ENCODE measurements at regions not wholly inside any gene's neighbourhood (a gene's known extent, or its start where the extent isn't known, plus 50 kb on each side); places are given as distances from the start of the nearest gene placed in this dataset.

- H3K27ac ChIP-seq, result no peak overlapping the region
- H3K9me3 ChIP-seq (ENCODE audit: low read depth, low read length), result no peaks in the 10 kb centered on the region
- H3K36me3 ChIP-seq (ENCODE audit: insufficient read depth, low read length), result no peaks in the 10 kb centered on the region
- H3K9ac ChIP-seq (ENCODE audit: insufficient read length), result no peak overlapping the region
- H3K4me3 ChIP-seq, result no peak overlapping the region
- DNase-seq (ENCODE audit: low read depth, low spot score), result no peak
- TF ChIP-seq EZH2 (IDR thresholded peaks at IDR 0.05) (no peak), POLR2AphosphoS5 (IDR thresholded peaks at IDR 0.05; ENCODE audit: borderline replicate concordance, low read depth, low read length) (no peak), FOXP2 (optimal IDR thresholded peaks at IDR 0.05; ENCODE audit: control extremely low read depth, extremely low read length, insufficient read depth) (no peak)
Observed at GRCh38 chr4:110781944-110782343, 159.1 kb upstream of the PITX2 start.

GRCh38 chr4:110787109-110787508 is 164.2 kb upstream of the PITX2 start:
- Histone ChIP-seq H3K4me3 (no peak overlapping the region), H3K9me3 (ENCODE audit: low read depth, low read length) (no peaks in the 10 kb centered on the region), H3K27ac (0 out of 2 replicates have a peak overlapping the region, but pooled peaks have one; percentile 6), H3K36me3 (ENCODE audit: insufficient read depth, low read length) (no peaks in the 10 kb centered on the region), H3K9ac (ENCODE audit: insufficient read length) (no peak overlapping the region)
- TF ChIP-seq EZH2 (IDR thresholded peaks at IDR 0.05), result no peak
- no peak for TF ChIP-seq POLR2AphosphoS5 (IDR thresholded peaks at IDR 0.05; ENCODE audit: borderline replicate concordance, low read depth, low read length)
- TF ChIP-seq FOXP2 (optimal IDR thresholded peaks at IDR 0.05; ENCODE audit: control extremely low read depth, extremely low read length, insufficient read depth), result no peak
- no peak for DNase-seq (ENCODE audit: low read depth, low spot score)

GRCh38 chr4:110787707-110788106 is 164.8 kb upstream of the PITX2 start:
- DNase-seq (ENCODE audit: low read depth, low spot score), result no peak
- H3K9me3 ChIP-seq (ENCODE audit: low read depth, low read length), result no peaks in the 10 kb centered on the region
- TF ChIP-seq FOXP2 (optimal IDR thresholded peaks at IDR 0.05; ENCODE audit: control extremely low read depth, extremely low read length, insufficient read depth) (no peak), POLR2AphosphoS5 (IDR thresholded peaks at IDR 0.05; ENCODE audit: borderline replicate concordance, low read depth, low read length) (no peak), EZH2 (IDR thresholded peaks at IDR 0.05) (no peak)

DNA sequence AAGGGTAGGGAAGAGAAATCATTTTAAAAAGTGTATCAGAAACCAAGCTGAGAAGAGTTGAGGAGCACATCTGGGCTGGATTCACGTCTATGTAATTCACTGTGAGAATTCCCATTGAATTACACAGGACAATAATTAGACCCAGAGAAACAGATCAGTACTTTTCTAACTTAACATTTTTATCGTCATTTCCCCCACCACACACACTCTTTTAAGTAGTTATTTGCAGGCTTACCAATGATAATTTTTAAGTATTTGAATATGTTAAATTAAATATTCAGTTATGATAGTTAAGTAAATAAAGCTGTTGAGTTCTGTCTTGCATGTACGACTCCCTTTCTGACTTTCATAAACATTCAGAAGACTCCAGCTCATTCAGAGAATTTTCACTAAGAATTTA is 165.4 kb upstream of the PITX2 start:
- DNase-seq (ENCODE audit: low read depth, low spot score), result no peak
- Histone ChIP-seq H3K36me3 (ENCODE audit: insufficient read depth, low read length) (no peaks in the 10 kb centered on the region), H3K4me3 (peak overlapping the region; percentile 33; the same call in 1 of the 2 replicates), H3K27ac (peak overlapping the region; percentile 48; the same call in 1 of the 2 replicates), H3K9ac (ENCODE audit: insufficient read length) (no peak overlapping the region), H3K9me3 (ENCODE audit: low read depth, low read length) (no peaks in the 10 kb centered on the region)
- TF ChIP-seq FOXP2 (optimal IDR thresholded peaks at IDR 0.05; ENCODE audit: control extremely low read depth, extremely low read length, insufficient read depth) (no peak), POLR2AphosphoS5 (IDR thresholded peaks at IDR 0.05; ENCODE audit: borderline replicate concordance, low read depth, low read length) (no peak)

More at GRCh38 chr4:110787707-110788106, 164.8 kb upstream of the PITX2 start:
- Histone ChIP-seq H3K4me3 (peak overlapping the region; percentile 33; the same call in 1 of the 2 replicates), H3K9ac (ENCODE audit: insufficient read length) (no peak overlapping the region), H3K36me3 (ENCODE audit: insufficient read depth, low read length) (no peaks in the 10 kb centered on the region), H3K27ac (peak overlapping the region; percentile 48; the same call in 1 of the 2 replicates)

DNA sequence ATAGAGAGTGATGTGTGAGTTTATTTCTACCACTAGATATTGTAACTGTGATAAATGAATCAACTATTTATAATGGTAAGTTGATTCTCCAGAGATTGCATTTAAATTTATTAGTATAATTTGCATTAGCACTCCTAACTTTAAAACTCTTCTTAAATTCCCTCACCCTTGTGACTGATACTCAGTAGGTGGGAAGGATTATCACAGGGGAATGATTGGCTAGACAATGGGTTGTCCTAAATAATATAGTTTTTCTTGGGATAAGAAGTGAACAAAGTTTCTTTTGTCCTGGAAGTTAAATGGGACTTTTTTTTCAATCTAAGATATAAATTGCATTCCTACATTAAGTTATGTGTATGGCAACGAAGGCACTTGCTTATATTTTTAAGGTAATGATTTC is 169.2 kb upstream of the PITX2 start:
- H3K9me3 ChIP-seq (ENCODE audit: low read depth, low read length), result no peaks in the 10 kb centered on the region
- H3K27ac ChIP-seq, result no peak overlapping the region
- no peak overlapping the region for H3K4me3 ChIP-seq
- no peak for DNase-seq (ENCODE audit: low read depth, low spot score)
- no peak overlapping the region for H3K9ac ChIP-seq (ENCODE audit: insufficient read length)
- H3K36me3 ChIP-seq (ENCODE audit: insufficient read depth, low read length), result no peaks in the 10 kb centered on the region
- no peak for TF ChIP-seq EZH2 (IDR thresholded peaks at IDR 0.05)

DNA sequence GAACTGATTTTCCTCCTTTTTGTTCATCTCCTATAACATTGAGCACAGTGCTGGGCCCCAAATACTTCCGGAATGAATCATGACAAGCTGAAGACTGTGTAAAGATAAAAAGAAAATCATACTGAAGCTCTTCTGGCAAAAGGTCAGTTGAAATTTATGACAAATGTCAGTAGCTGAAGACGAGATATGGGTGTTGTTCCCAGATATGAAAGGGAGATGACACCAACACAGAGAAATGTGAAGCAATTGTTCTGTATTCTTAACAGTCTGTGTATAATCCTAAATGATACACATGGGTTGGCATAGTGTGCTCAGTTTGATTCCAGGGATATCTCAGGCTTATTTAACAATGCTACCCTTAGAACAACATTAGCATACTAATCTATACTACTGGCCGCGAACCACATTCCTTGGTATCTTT is 170.5 kb upstream of the PITX2 start:
- H3K36me3 ChIP-seq (ENCODE audit: insufficient read depth, low read length), result no peaks in the 10 kb centered on the region
- DNase-seq (ENCODE audit: low read depth, low spot score), result no peak
- H3K9me3 ChIP-seq (ENCODE audit: low read depth, low read length), result no peaks in the 10 kb centered on the region
- H3K9ac ChIP-seq (ENCODE audit: insufficient read length), result no peak overlapping the region
- H3K4me3 ChIP-seq, result no peak overlapping the region
- H3K27ac ChIP-seq, result no peak overlapping the region
- TF ChIP-seq FOXP2 (optimal IDR thresholded peaks at IDR 0.05; ENCODE audit: control extremely low read depth, extremely low read length, insufficient read depth), result no peak
- no peak for TF ChIP-seq EZH2 (IDR thresholded peaks at IDR 0.05)
- no peak for TF ChIP-seq POLR2AphosphoS5 (IDR thresholded peaks at IDR 0.05; ENCODE audit: borderline replicate concordance, low read depth, low read length)

GRCh38 chr4:110793890-110794554 is 171.1 kb upstream of the PITX2 start:
- Histone ChIP-seq H3K36me3 (ENCODE audit: insufficient read depth, low read length) (no peaks in the 10 kb centered on the region), H3K9me3 (ENCODE audit: low read depth, low read length) (no peaks in the 10 kb centered on the region), H3K4me3 (no peak overlapping the region), H3K27ac (no peak overlapping the region), H3K9ac (ENCODE audit: insufficient read length) (no peak overlapping the region)
- TF ChIP-seq FOXP2 (optimal IDR thresholded peaks at IDR 0.05; ENCODE audit: control extremely low read depth, extremely low read length, insufficient read depth), result no peak
- no peak for DNase-seq (ENCODE audit: low read depth, low spot score)

DNA sequence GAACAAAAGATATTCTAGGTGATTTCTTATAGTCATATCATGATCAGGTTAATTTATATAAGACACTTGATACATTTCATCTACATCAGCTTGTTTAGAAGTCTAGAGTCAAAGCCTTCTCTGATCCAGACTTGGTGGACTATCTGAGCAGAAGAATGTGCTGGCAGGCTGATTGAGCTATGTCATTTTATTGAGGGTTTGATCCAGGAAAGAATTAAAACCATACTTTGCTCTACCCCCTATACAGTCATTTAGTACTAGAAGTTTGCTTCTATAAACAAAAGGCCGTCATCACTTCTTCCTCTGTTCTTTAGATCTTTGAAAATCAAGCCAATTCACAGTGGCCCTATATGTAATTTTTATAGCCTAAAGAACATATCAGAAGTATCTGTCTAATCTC is 173.1 kb upstream of the PITX2 start:
- no peak overlapping the region for H3K4me3 ChIP-seq
- no peak overlapping the region for H3K9ac ChIP-seq (ENCODE audit: insufficient read length)
- no peak for DNase-seq (ENCODE audit: low read depth, low spot score)
- no peaks in the 10 kb centered on the region for H3K9me3 ChIP-seq (ENCODE audit: low read depth, low read length)
- no peak overlapping the region for H3K27ac ChIP-seq
- TF ChIP-seq POLR2AphosphoS5 (IDR thresholded peaks at IDR 0.05; ENCODE audit: borderline replicate concordance, low read depth, low read length), result no peak
- TF ChIP-seq FOXP2 (optimal IDR thresholded peaks at IDR 0.05; ENCODE audit: control extremely low read depth, extremely low read length, insufficient read depth), result no peak
- TF ChIP-seq EZH2 (IDR thresholded peaks at IDR 0.05), result no peak
- H3K36me3 ChIP-seq (ENCODE audit: insufficient read depth, low read length), result no peaks in the 10 kb centered on the region

GRCh38 chr4:110797486-110797885 is 174.6 kb upstream of the PITX2 start:
- Histone ChIP-seq H3K27ac (no peak overlapping the region), H3K9ac (ENCODE audit: insufficient read length) (no peak overlapping the region), H3K4me3 (no peak overlapping the region), H3K36me3 (ENCODE audit: insufficient read depth, low read length) (no peaks in the 10 kb centered on the region), H3K9me3 (ENCODE audit: low read depth, low read length) (no peaks in the 10 kb centered on the region)
- no peak for DNase-seq (ENCODE audit: low read depth, low spot score)
- TF ChIP-seq FOXP2 (optimal IDR thresholded peaks at IDR 0.05; ENCODE audit: control extremely low read depth, extremely low read length, insufficient read depth) (no peak), POLR2AphosphoS5 (IDR thresholded peaks at IDR 0.05; ENCODE audit: borderline replicate concordance, low read depth, low read length) (no peak), EZH2 (IDR thresholded peaks at IDR 0.05) (no peak)

All from SK-N-MC (cell line).